Endothelial cell of umbilical vein (primary cell): ENCODE measurements at regions not wholly inside any gene's neighbourhood (a gene's known extent, or its start where the extent isn't known, plus 50 kb on each side); places are given as distances from the start of the nearest gene placed in this dataset.
"Not testable (repeated sequence)": the region's sequence is repeated elsewhere in the genome, so short reads cannot be mapped to it uniquely, and the experiment has no call there.

Experiments used
- CTCF ChIP-seq, 2 donors: IDR thresholded peaks; 1 replicate in 1 of 2; 2 replicates in 1 of 2; pipeline ENCODE4 v1.5.1; 2011; ENCODE audit warnings: low read length in 2 of 2, mild to moderate bottlenecking in 2 of 2, moderate library complexity in 2 of 2, control low read depth in 1 of 2, inconsistent platforms in 1 of 2, low read depth in 1 of 2; ENCODE audit not compliant: insufficient read depth in 1 of 2; ENCODE audit errors: extremely low read depth in 1 of 2
- EZH2 ChIP-seq: IDR thresholded peaks from 2 replicates; pipeline ENCODE4 v1.6.1; 2012; ENCODE audit warnings: borderline replicate concordance, low read depth, mild to moderate bottlenecking, moderate library complexity, low read length, inconsistent platforms; ENCODE audit not compliant: severe bottlenecking
- FOS ChIP-seq: IDR thresholded peaks from 2 replicates; pipeline ENCODE4 v1.6.1; 2011; ENCODE audit warnings: mild to moderate bottlenecking, low read length, moderate library complexity, borderline replicate concordance; ENCODE audit not compliant: insufficient read depth
- JUN ChIP-seq: IDR thresholded peaks from 2 replicates; pipeline ENCODE4 v1.6.1; 2011; ENCODE audit warnings: borderline replicate concordance, low read depth; ENCODE audit not compliant: insufficient read length, insufficient read depth
- POLR2A ChIP-seq: IDR thresholded peaks from 2 replicates; pipeline ENCODE4 v1.6.1; 2012; ENCODE audit warnings: low read depth, mild to moderate bottlenecking, control low read depth, low read length
- POLR2AphosphoS5 ChIP-seq: IDR thresholded peaks from 2 replicates; pipeline ENCODE4 v1.6.1; 2012; ENCODE audit warnings: low read depth, mild to moderate bottlenecking, control low read depth, low read length, moderate library complexity; ENCODE audit not compliant: insufficient read depth
- TF ChIP-seq, protein P1 (sequence below): IDR thresholded peaks from 2 replicates; pipeline ENCODE4 v1.6.1; 2011; ENCODE audit not compliant: insufficient read depth, insufficient read length

DNA sequence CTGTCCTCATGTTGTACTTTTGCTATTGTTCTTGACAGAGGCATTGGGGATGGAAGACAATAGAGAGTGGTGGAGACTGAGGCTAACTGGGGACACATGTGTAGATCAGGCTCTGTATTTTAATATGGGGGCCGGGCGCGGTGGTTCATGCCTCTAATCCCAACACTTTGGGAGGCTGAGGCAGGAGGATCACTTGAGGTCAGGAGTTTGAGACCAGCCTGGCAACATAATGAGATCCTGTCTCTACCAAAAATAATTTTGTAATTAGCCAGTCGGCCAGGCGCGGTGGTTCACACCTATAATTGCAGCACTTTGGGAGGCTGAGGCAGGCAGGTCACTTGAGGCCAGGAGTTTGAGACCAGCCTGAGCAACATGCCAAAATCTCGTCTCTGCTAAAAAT is 72.5 kb upstream of the FOXK1 start:
- TF ChIP-seq POLR2A; CTCF (IDR thresholded peaks at IDR 0.05; ENCODE audit: extremely low read depth in 1 of 2, insufficient read depth in 1 of 2, low read depth in 1 of 2, low read length in 2 of 2); EZH2; POLR2AphosphoS5; JUN; FOS: not testable (repeated sequence)
- TF ChIP-seq, protein P1, sequence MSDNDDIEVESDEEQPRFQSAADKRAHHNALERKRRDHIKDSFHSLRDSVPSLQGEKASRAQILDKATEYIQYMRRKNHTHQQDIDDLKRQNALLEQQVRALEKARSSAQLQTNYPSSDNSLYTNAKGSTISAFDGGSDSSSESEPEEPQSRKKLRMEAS, result not testable (repeated sequence)
